H9 (cell line): ENCODE measurements at regions not wholly inside any gene's neighbourhood (a gene's known extent, or its start where the extent isn't known, plus 50 kb on each side); places are given as distances from the start of the nearest gene placed in this dataset.

Source experiments
- DNase-seq: peaks from one replicate; pipeline ENCODE4 v3.0.0-alpha.2; 2017
- H2AFZ ChIP-seq: one replicate; pipeline ENCODE4 v1.6.1; 2013; ENCODE audit warnings: mild to moderate bottlenecking, low read length, control low read depth, moderate library complexity
- H2AK5ac ChIP-seq: 2 replicates; pipeline ENCODE4 v1.6.1; 2013; ENCODE audit warnings: low read length, control low read depth, mixed read lengths; ENCODE audit not compliant: insufficient read length
- H2BK120ac ChIP-seq: one replicate; pipeline ENCODE4 v1.6.1; 2013; ENCODE audit warnings: low read depth, mild to moderate bottlenecking, low read length, control low read depth, inconsistent platforms; ENCODE audit not compliant: poor library complexity, severe bottlenecking
- H2BK12ac ChIP-seq: 2 replicates; pipeline ENCODE4 v1.6.1; 2013; ENCODE audit warnings: low read length, control low read depth, mixed read lengths, low read depth; ENCODE audit not compliant: insufficient read length
- H2BK15ac ChIP-seq: 2 replicates; pipeline ENCODE4 v1.6.1; 2013; ENCODE audit warnings: low read depth, low read length, control low read depth
- H2BK20ac ChIP-seq: one replicate; pipeline ENCODE4 v1.6.1; 2013; ENCODE audit warnings: low read depth, mild to moderate bottlenecking, low read length, control low read depth, inconsistent platforms; ENCODE audit not compliant: poor library complexity, severe bottlenecking
- H2BK5ac ChIP-seq: 2 replicates; pipeline ENCODE4 v1.6.1; 2013; ENCODE audit warnings: low read length, control low read depth, mixed read lengths; ENCODE audit not compliant: insufficient read length
- H3K14ac ChIP-seq: 2 replicates; pipeline ENCODE4 v1.6.1; 2013; ENCODE audit warnings: low read length, control low read depth; ENCODE audit not compliant: insufficient read depth
- H3K18ac ChIP-seq: 2 replicates; pipeline ENCODE4 v1.6.1; 2013; ENCODE audit warnings: low read depth, mild to moderate bottlenecking, mixed read lengths, low read length, control low read depth; ENCODE audit not compliant: insufficient read length
- H3K23ac ChIP-seq: 2 replicates; pipeline ENCODE4 v1.6.1; 2013; ENCODE audit warnings: low read length, control low read depth, mixed read lengths, low read depth; ENCODE audit not compliant: insufficient read length
- H3K23me2 ChIP-seq: 2 replicates; pipeline ENCODE4 v1.6.1; 2013; ENCODE audit warnings: low read depth, mild to moderate bottlenecking, mixed read lengths, low read length, control low read depth; ENCODE audit not compliant: insufficient read length, poor library complexity, severe bottlenecking
- H3K27ac ChIP-seq: 2 replicates; pipeline ENCODE4 v1.5.1; 2013; ENCODE audit warnings: low read length, control low read depth, mixed read lengths, low read depth; ENCODE audit not compliant: insufficient read length
- H3K27me3 ChIP-seq: 2 replicates; pipeline ENCODE4 v1.6.1; 2013; ENCODE audit warnings: low read length, control low read depth, inconsistent platforms; ENCODE audit not compliant: insufficient read depth
- H3K4ac ChIP-seq: 2 replicates; pipeline ENCODE4 v1.6.1; 2013; ENCODE audit warnings: low read depth, mild to moderate bottlenecking, control low read depth, inconsistent platforms, low read length, moderate library complexity
- H3K4me1 ChIP-seq: 2 replicates; pipeline ENCODE4 v1.6.1; 2013; ENCODE audit warnings: low read length, control low read depth, inconsistent platforms; ENCODE audit not compliant: insufficient read depth
- H3K4me2 ChIP-seq: 2 replicates; pipeline ENCODE4 v1.6.1; 2013; ENCODE audit warnings: low read length, control low read depth, mixed read lengths; ENCODE audit not compliant: insufficient read length, insufficient read depth
- H3K56ac ChIP-seq: 2 replicates; pipeline ENCODE4 v1.6.1; 2013; ENCODE audit warnings: low read depth, mild to moderate bottlenecking, mixed read lengths, low read length, control low read depth; ENCODE audit not compliant: insufficient read length
- H3K79me1 ChIP-seq: 2 replicates; pipeline ENCODE4 v1.6.1; 2013; ENCODE audit warnings: low read depth, mild to moderate bottlenecking, moderate library complexity, low read length, control low read depth, inconsistent platforms; ENCODE audit not compliant: insufficient read depth, poor library complexity, severe bottlenecking
- H3K79me2 ChIP-seq: 2 replicates; pipeline ENCODE4 v1.6.1; 2013; ENCODE audit warnings: low read length, control low read depth, inconsistent platforms; ENCODE audit not compliant: insufficient read depth
- H3K9ac ChIP-seq: 2 replicates; pipeline ENCODE4 v1.6.1; 2013; ENCODE audit warnings: low read length, control low read depth, mixed read lengths; ENCODE audit not compliant: insufficient read length; ENCODE audit errors: extremely low read depth
- H3K9me3 ChIP-seq: one replicate; pipeline ENCODE4 v1.6.1; 2013; ENCODE audit warnings: low read depth, low read length, inconsistent platforms; ENCODE audit not compliant: control insufficient read depth
- H3T11ph ChIP-seq: one replicate; pipeline ENCODE4 v1.6.1; 2013; ENCODE audit warnings: mild to moderate bottlenecking, low read length, control low read depth, inconsistent platforms
- H4K20me1 ChIP-seq: one replicate; pipeline ENCODE4 v1.6.1; 2013; ENCODE audit not compliant: control insufficient read depth, insufficient read length, insufficient read depth
- H4K5ac ChIP-seq: 2 replicates; pipeline ENCODE4 v1.6.1; 2013; ENCODE audit warnings: low read depth, mild to moderate bottlenecking, mixed read lengths, low read length, control low read depth; ENCODE audit not compliant: insufficient read length
- H4K8ac ChIP-seq: replicated peaks from 2 replicates; pipeline ENCODE4 v1.6.1; 2013; ENCODE audit warnings: low read length, control low read depth, mixed read lengths, low read depth; ENCODE audit not compliant: insufficient read length
- H4K91ac ChIP-seq: 2 replicates; pipeline ENCODE4 v1.6.1; 2013; ENCODE audit warnings: low read depth, mild to moderate bottlenecking, moderate library complexity, mixed read lengths, low read length, control low read depth; ENCODE audit not compliant: insufficient read length
- H3K27ac Mint-ChIP-seq, 3 experiments: 2 replicates in 2 of 3; 3 replicates in 1 of 3; pipeline ENCODE4 v1.8.0; 2020 to 2021; ENCODE audit warnings: mixed read lengths in 3 of 3, mild to moderate bottlenecking in 1 of 3, moderate library complexity in 1 of 3
- H3K27me3 Mint-ChIP-seq: 2 replicates; pipeline ENCODE4 v1.8.0; 2021; ENCODE audit warnings: low read depth, mild to moderate bottlenecking, moderate library complexity, mixed read lengths
- H3K36me3 Mint-ChIP-seq, 3 experiments: 2 replicates in 2 of 3; 3 replicates in 1 of 3; pipeline ENCODE4 v1.8.0; 2020 to 2021; ENCODE audit warnings: low read depth in 3 of 3, mixed read lengths in 3 of 3; ENCODE audit not compliant: insufficient read depth in 1 of 3
- H3K4me1 Mint-ChIP-seq, 2 experiments: 2 replicates each; pipeline ENCODE4 v1.8.0; 2020; ENCODE audit warnings: mixed read lengths in 2 of 2
- H3K4me3 Mint-ChIP-seq, 2 experiments: 2 replicates in 1 of 2; 3 replicates in 1 of 2; pipeline ENCODE4 v1.8.0; 2020 to 2021; ENCODE audit warnings: mild to moderate bottlenecking in 2 of 2, mixed read lengths in 2 of 2, moderate library complexity in 1 of 2
- H3K9me3 Mint-ChIP-seq, 2 experiments: 2 replicates in 1 of 2; 3 replicates in 1 of 2; pipeline ENCODE4 v1.8.0; 2020; ENCODE audit warnings: mild to moderate bottlenecking in 2 of 2, mixed read lengths in 2 of 2, moderate library complexity in 1 of 2
- CTCF ChIP-seq: fragments of 200-600 bp; sonication (generic); conservative IDR thresholded peaks from 3 replicates; pipeline ENCODE4 v1.8.0; 2021; ENCODE audit warnings: antibody characterized with exemption, mild to moderate bottlenecking
- WGBS: extraction: QIAGEN DNeasy Blood & Tissue Kit; methylation state at CpG from one replicate; pipeline ENCODE4 v1.1.7; 2013; ENCODE audit warnings: missing lambda C conversion rate, low lambda C conversion rate, mixed read lengths; ENCODE audit not compliant: insufficient read length; ENCODE audit errors: extremely low coverage; 5-methylcytosine and 5-hydroxymethylcytosine counted together

- no peak overlapping the region for H4K5ac ChIP-seq
- H2BK12ac ChIP-seq = no peak overlapping the region
- H2BK20ac ChIP-seq = no peak overlapping the region
- H3K9me3 Mint-ChIP-seq = no peaks in the 10 kb centered on the region
- no peak overlapping the region for H2AFZ ChIP-seq
- H3K36me3 Mint-ChIP-seq = no peaks in the 10 kb centered on the region
- H3K23ac ChIP-seq = no peak overlapping the region
- no peak overlapping the region for H3T11ph ChIP-seq
- no peak overlapping the region for H2AK5ac ChIP-seq
- no peaks in the 10 kb centered on the region for H3K79me1 ChIP-seq
- H4K91ac ChIP-seq = no peak overlapping the region
- H2BK5ac ChIP-seq = no peak overlapping the region
- H3K14ac ChIP-seq = no peak overlapping the region
- no peaks in the 10 kb centered on the region for H3K79me2 ChIP-seq
- no peaks in the 10 kb centered on the region for H4K20me1 ChIP-seq
- H3K18ac ChIP-seq = no peak overlapping the region
- no peaks in the 10 kb centered on the region for H3K9me3 ChIP-seq
- H3K4ac ChIP-seq = no peak overlapping the region
- H2BK15ac ChIP-seq = no peak overlapping the region
- no peak overlapping the region for H3K4me2 ChIP-seq
- H3K23me2 ChIP-seq = no peaks in the 10 kb centered on the region
- H3K27me3 Mint-ChIP-seq = no peaks in the 10 kb centered on the region
- TF ChIP-seq CTCF = no peak
- H4K8ac ChIP-seq = no peak overlapping the region
- peaks cover 17 to 19% of the 10 kb centered on the region in 2 experiments for H3K4me1 Mint-ChIP-seq
- H3K9ac ChIP-seq = no peak overlapping the region
- H3K56ac ChIP-seq = no peak overlapping the region
- no peak overlapping the region for H3K4me3 Mint-ChIP-seq
- H2BK120ac ChIP-seq = no peak overlapping the region
- H3K27ac ChIP-seq = no peak overlapping the region
- no peaks in the 10 kb centered on the region for H3K27me3 ChIP-seq
- no peaks in the 10 kb centered on the region for H3K4me1 ChIP-seq
- H3K27ac Mint-ChIP-seq = no peak overlapping the region
- WGBS = no CpG with 5 or more reads among the region's 4 CpGs
- no peak for DNase-seq
Measured at GRCh38 chr3:81932681-81933080, 171.2 kb upstream of the GBE1 start.
